WTC11 (cell line): ENCODE measurements at regions not wholly inside any gene's neighbourhood (a gene's known extent, or its start where the extent isn't known, plus 50 kb on each side); places are given as distances from the start of the nearest gene placed in this dataset.

ENCODE experiments used
- ATAC-seq: fragments of 200-7000 bp; cut with Tn5 transposase; 2 replicates; pipeline ENCODE4 v1.10.0; 2021; ENCODE audit warnings: mild to moderate bottlenecking, moderate library complexity
- CTCF ChIA-PET: fragments of 300-600 bp; sonication (Branson Sonifier 250); formaldehyde crosslinking; loops from one replicate; lab custom pipeline; 2021; ENCODE audit warnings: antibody characterized with exemption; lab: Charles Lee
- POLR2A ChIA-PET: fragments of 350-600 bp; sonication (Branson Sonifier 250); formaldehyde crosslinking; loops from one replicate; lab custom pipeline; 2021; ENCODE audit warnings: antibody characterized with exemption; lab: Charles Lee
- DNase-seq: peaks from one replicate; pipeline ENCODE4 v3.0.0; 2021; ENCODE audit warnings: low spot score
- H3K27ac Mint-ChIP-seq: 2 replicates; pipeline ENCODE4 v1.8.0; 2021; ENCODE audit warnings: mixed read lengths
- H3K27me3 Mint-ChIP-seq: 2 replicates; pipeline ENCODE4 v1.8.0; 2021; ENCODE audit warnings: low read depth, mild to moderate bottlenecking, moderate library complexity, mixed read lengths
- H3K36me3 Mint-ChIP-seq: 2 replicates; pipeline ENCODE4 v1.8.0; 2021; ENCODE audit warnings: mixed read lengths
- H3K4me1 Mint-ChIP-seq: 2 replicates; pipeline ENCODE4 v1.8.0; 2022; ENCODE audit warnings: mixed read lengths
- H3K4me3 Mint-ChIP-seq: 2 replicates; pipeline ENCODE4 v1.8.0; 2021; ENCODE audit warnings: mild to moderate bottlenecking, moderate library complexity, mixed read lengths
- H3K9me3 Mint-ChIP-seq: 2 replicates; pipeline ENCODE4 v1.8.0; 2021; ENCODE audit warnings: mixed read lengths
- CDX4 ChIP-seq: fragments of 250-450 bp; sonication (Bioruptor Pico); IDR thresholded peaks from 2 replicates; pipeline ENCODE4 v1.9.0; 2021; ENCODE audit warnings: moderate library complexity, mild to moderate bottlenecking, inconsistent platforms, borderline replicate concordance
- ETV6 ChIP-seq: sonication (generic); formaldehyde crosslinking; IDR thresholded peaks from 2 replicates; pipeline ENCODE4 v1.8.1; 2022; ENCODE audit warnings: mild to moderate bottlenecking, missing genetic modification reagents
- FOXP4 ChIP-seq: sonication (generic); formaldehyde crosslinking; IDR thresholded peaks from 2 replicates; pipeline ENCODE4 v1.8.0; 2022; ENCODE audit warnings: mild to moderate bottlenecking, missing genetic modification reagents
- GRHL2 ChIP-seq: fragments of 250-450 bp; sonication (Bioruptor Pico); IDR thresholded peaks from 2 replicates; pipeline ENCODE4 v1.8.0; 2022; ENCODE audit warnings: mild to moderate bottlenecking, moderate library complexity; ENCODE audit not compliant: insufficient replicate concordance, severe bottlenecking
- IRF2 ChIP-seq: sonication (generic); formaldehyde crosslinking; IDR thresholded peaks from 2 replicates; pipeline ENCODE4 v1.8.0; 2022; ENCODE audit warnings: low read depth, missing genetic modification reagents, borderline replicate concordance
- JAZF1 ChIP-seq: fragments of 250-450 bp; sonication (Bioruptor Pico); IDR thresholded peaks from 2 replicates; pipeline ENCODE4 v1.9.0; 2021; ENCODE audit warnings: moderate library complexity, mild to moderate bottlenecking, inconsistent platforms
- JUN ChIP-seq: sonication (generic); formaldehyde crosslinking; IDR thresholded peaks from 2 replicates; pipeline ENCODE4 v1.8.0; 2023; ENCODE audit warnings: mild to moderate bottlenecking, missing genetic modification reagents
- NFE2L1 ChIP-seq: sonication (generic); formaldehyde crosslinking; IDR thresholded peaks from 2 replicates; pipeline ENCODE4 v1.8.1; 2023; ENCODE audit warnings: missing genetic modification reagents
- NR2C2 ChIP-seq: sonication (generic); formaldehyde crosslinking; IDR thresholded peaks from 2 replicates; pipeline ENCODE4 v1.8.0; 2022; ENCODE audit warnings: mild to moderate bottlenecking, missing genetic modification reagents
- OVOL2 ChIP-seq: fragments of 250-450 bp; sonication (Bioruptor Pico); IDR thresholded peaks from 2 replicates; pipeline ENCODE4 v1.9.0; 2021; ENCODE audit warnings: mild to moderate bottlenecking, borderline replicate concordance
- USF2 ChIP-seq: sonication (generic); formaldehyde crosslinking; IDR thresholded peaks from 2 replicates; pipeline ENCODE4 v1.8.1; 2023; ENCODE audit warnings: mild to moderate bottlenecking, missing genetic modification reagents, moderate library complexity
- ZNF263 ChIP-seq: sonication (generic); formaldehyde crosslinking; IDR thresholded peaks from 2 replicates; pipeline ENCODE4 v1.8.1; 2022; ENCODE audit warnings: low read depth, mild to moderate bottlenecking, moderate library complexity, missing genetic modification reagents
- ZNF317 ChIP-seq: sonication (generic); formaldehyde crosslinking; IDR thresholded peaks from 2 replicates; pipeline ENCODE4 v1.8.1; 2023; ENCODE audit warnings: low read depth, mild to moderate bottlenecking, moderate library complexity, missing genetic modification reagents, borderline replicate concordance
- ZNF416 ChIP-seq: fragments of 250-450 bp; sonication (Bioruptor Pico); IDR thresholded peaks from 2 replicates; pipeline ENCODE4 v1.9.0; 2021; ENCODE audit warnings: mild to moderate bottlenecking, inconsistent platforms
- ZNF512 ChIP-seq: sonication (generic); formaldehyde crosslinking; IDR thresholded peaks from 2 replicates; pipeline ENCODE4 v1.8.1; 2022; ENCODE audit warnings: missing genetic modification reagents, borderline replicate concordance
- TF ChIP-seq, protein P1 (sequence below): fragments of 250-450 bp; sonication (Bioruptor Pico); IDR thresholded peaks from 2 replicates; pipeline ENCODE4 v1.9.0; 2021; ENCODE audit warnings: mild to moderate bottlenecking
- TF ChIP-seq, protein P2 (sequence below): fragments of 250-450 bp; sonication (Bioruptor Pico); IDR thresholded peaks from 2 replicates; pipeline ENCODE4 v1.9.0; 2021; ENCODE audit warnings: mild to moderate bottlenecking
- TF ChIP-seq, protein P3 (sequence below): sonication (generic); formaldehyde crosslinking; IDR thresholded peaks from 2 replicates; pipeline ENCODE4 v1.8.1; 2022; ENCODE audit warnings: mild to moderate bottlenecking, moderate library complexity, missing genetic modification reagents
- TF ChIP-seq, protein P4 (sequence below): sonication (generic); formaldehyde crosslinking; IDR thresholded peaks from 2 replicates; pipeline ENCODE4 v1.8.0; 2022; ENCODE audit warnings: mild to moderate bottlenecking, missing genetic modification reagents

DNA sequence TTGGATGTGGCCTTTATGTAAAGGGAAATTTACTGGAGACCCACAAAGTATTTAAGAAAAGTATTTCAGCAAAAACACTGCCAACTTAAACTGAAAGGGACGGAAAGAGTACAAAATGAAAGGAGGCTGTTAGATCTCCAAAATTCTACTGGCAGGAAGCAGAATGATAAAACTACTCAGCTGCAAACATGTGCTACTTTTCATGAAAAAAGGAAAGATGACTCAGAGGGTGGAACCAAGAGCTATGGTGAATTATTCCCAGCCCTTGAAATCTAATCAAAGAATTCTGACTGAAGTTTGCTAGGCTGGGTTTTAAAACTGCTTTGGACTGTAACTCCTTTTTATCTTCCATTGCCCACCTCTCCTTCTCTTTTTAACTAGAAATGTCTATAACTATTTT lies 58.6 kb upstream of the ZBED3 start:
- DNase-seq (no peak), ATAC-seq (no peak)
- Mint-ChIP-seq H3K27me3 (no peaks in the 10 kb centered on the region), H3K36me3 (no peaks in the 10 kb centered on the region), H3K4me3 (no peak overlapping the region), H3K9me3 (peaks cover 7% of the 10 kb centered on the region; the same call in 1 of the 2 replicates), H3K4me1 (no peaks in the 10 kb centered on the region), H3K27ac (no peak overlapping the region)
- no peak for TF ChIP-seq IRF2
- TF ChIP-seq ZNF512 (CRISPR knock-in tag) = no peak
- no peak for TF ChIP-seq OVOL2 (CRISPR knock-in tag)
- TF ChIP-seq, protein P1, sequence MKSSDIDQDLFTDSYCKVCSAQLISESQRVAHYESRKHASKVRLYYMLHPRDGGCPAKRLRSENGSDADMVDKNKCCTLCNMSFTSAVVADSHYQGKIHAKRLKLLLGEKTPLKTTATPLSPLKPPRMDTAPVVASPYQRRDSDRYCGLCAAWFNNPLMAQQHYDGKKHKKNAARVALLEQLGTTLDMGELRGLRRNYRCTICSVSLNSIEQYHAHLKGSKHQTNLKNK (CRISPR knock-in tag) = no peak
- TF ChIP-seq NR2C2 = no peak
- TF ChIP-seq GRHL2 (CRISPR knock-in tag) = no peak
- TF ChIP-seq, protein P2, sequence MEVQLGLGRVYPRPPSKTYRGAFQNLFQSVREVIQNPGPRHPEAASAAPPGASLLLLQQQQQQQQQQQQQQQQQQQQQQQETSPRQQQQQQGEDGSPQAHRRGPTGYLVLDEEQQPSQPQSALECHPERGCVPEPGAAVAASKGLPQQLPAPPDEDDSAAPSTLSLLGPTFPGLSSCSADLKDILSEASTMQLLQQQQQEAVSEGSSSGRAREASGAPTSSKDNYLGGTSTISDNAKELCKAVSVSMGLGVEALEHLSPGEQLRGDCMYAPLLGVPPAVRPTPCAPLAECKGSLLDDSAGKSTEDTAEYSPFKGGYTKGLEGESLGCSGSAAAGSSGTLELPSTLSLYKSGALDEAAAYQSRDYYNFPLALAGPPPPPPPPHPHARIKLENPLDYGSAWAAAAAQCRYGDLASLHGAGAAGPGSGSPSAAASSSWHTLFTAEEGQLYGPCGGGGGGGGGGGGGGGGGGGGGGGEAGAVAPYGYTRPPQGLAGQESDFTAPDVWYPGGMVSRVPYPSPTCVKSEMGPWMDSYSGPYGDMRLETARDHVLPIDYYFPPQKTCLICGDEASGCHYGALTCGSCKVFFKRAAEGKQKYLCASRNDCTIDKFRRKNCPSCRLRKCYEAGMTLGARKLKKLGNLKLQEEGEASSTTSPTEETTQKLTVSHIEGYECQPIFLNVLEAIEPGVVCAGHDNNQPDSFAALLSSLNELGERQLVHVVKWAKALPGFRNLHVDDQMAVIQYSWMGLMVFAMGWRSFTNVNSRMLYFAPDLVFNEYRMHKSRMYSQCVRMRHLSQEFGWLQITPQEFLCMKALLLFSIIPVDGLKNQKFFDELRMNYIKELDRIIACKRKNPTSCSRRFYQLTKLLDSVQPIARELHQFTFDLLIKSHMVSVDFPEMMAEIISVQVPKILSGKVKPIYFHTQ = no peak
- CTCF ChIA-PET = interaction anchor here (1.1 to 1.3 kb wide), 2 partner anchors 94 to 252 kb away, joined by 3 to 4 read pairs; no protein-coding TSS in a partner anchor
- POLR2A ChIA-PET = no interaction called here

- ChIA-PET POLR2A (no interaction called here), CTCF (interaction anchor here (0.8 to 1.3 kb wide), 3 partner anchors 16 to 347 kb away, joined by 3 to 4 read pairs (median 3); partner anchors contain the start of gene WDR41)
- no peak for DNase-seq
- Mint-ChIP-seq H3K27ac (no peak overlapping the region), H3K27me3 (no peaks in the 10 kb centered on the region), H3K4me1 (no peaks in the 10 kb centered on the region), H3K36me3 (no peaks in the 10 kb centered on the region), H3K4me3 (no peak overlapping the region), H3K9me3 (peaks cover 7% of the 10 kb centered on the region; the same call in 1 of the 2 replicates)
- ATAC-seq = no peak
- TF ChIP-seq ETV6 (CRISPR knock-in tag) (no peak), JUN (CRISPR knock-in tag) (no peak), FOXP4 (CRISPR knock-in tag) (no peak), JAZF1 (CRISPR knock-in tag) (no peak), ZNF416 (CRISPR knock-in tag) (no peak), NFE2L1 (CRISPR knock-in tag) (no peak), ZNF263 (CRISPR knock-in tag) (no peak), CDX4 (no peak), ZNF317 (CRISPR knock-in tag) (no peak), USF2 (CRISPR knock-in tag) (no peak)
- TF ChIP-seq, protein P3, sequence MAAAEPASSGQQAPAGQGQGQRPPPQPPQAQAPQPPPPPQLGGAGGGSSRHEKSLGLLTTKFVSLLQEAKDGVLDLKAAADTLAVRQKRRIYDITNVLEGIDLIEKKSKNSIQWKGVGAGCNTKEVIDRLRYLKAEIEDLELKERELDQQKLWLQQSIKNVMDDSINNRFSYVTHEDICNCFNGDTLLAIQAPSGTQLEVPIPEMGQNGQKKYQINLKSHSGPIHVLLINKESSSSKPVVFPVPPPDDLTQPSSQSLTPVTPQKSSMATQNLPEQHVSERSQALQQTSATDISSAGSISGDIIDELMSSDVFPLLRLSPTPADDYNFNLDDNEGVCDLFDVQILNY = no peak
- TF ChIP-seq, protein P2 = no peak
- TF ChIP-seq, protein P4, sequence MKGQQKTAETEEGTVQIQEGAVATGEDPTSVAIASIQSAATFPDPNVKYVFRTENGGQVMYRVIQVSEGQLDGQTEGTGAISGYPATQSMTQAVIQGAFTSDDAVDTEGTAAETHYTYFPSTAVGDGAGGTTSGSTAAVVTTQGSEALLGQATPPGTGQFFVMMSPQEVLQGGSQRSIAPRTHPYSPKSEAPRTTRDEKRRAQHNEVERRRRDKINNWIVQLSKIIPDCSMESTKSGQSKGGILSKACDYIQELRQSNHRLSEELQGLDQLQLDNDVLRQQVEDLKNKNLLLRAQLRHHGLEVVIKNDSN (CRISPR knock-in tag) = no peak
These were observed 57.7 kb upstream of the ZBED3 start for GRCh38 chr5:77144837-77145139.
